GM12878 (cell line): ENCODE measurements at regions not wholly inside any gene's neighbourhood (a gene's known extent, or its start where the extent isn't known, plus 50 kb on each side); places are given as distances from the start of the nearest gene placed in this dataset.

Experiments
- BCLAF1 ChIP-seq: fragments of 450-650 bp; IDR thresholded peaks from 2 replicates; pipeline ENCODE4 v1.6.1; 2017; ENCODE audit warnings: antibody characterized with exemption, mild to moderate bottlenecking, moderate library complexity
- CBX5 ChIP-seq: sonication (generic); IDR thresholded peaks from 2 replicates; pipeline ENCODE4 v1.6.1; 2016; ENCODE audit warnings: low read depth, moderate library complexity, mild to moderate bottlenecking, inconsistent platforms
- EGR1 ChIP-seq, 2 experiments: IDR thresholded peaks; 1 replicate in 1 of 2; 2 replicates in 1 of 2; pipeline ENCODE4 v1.6.1; 2011 to 2012; ENCODE audit warnings: low read depth in 2 of 2, low read length in 2 of 2, borderline replicate concordance in 1 of 2, mild to moderate bottlenecking in 1 of 2, moderate library complexity in 1 of 2
- HCFC1 ChIP-seq: fragments of 150-350 bp; IDR thresholded peaks from 2 replicates; pipeline ENCODE4 v1.6.1; 2014; ENCODE audit warnings: low read length
- HSF1 ChIP-seq: fragments of 150-350 bp; IDR thresholded peaks from 2 replicates; pipeline ENCODE4 v1.6.1; 2014; ENCODE audit warnings: mild to moderate bottlenecking, low read depth, low read length
- JUND ChIP-seq: IDR thresholded peaks from 2 replicates; pipeline ENCODE4 v1.6.1; 2012; ENCODE audit warnings: low read depth, mild to moderate bottlenecking, low read length, improper control_type of control experiment, moderate library complexity
- KAT2A ChIP-seq: conservative IDR thresholded peaks from 2 replicates; pipeline ENCODE4 v1.6.1; 2011; ENCODE audit warnings: low read depth, low read length; ENCODE audit not compliant: control insufficient read depth
- NKRF ChIP-seq: fragments of 450-650 bp; conservative IDR thresholded peaks from 2 replicates; pipeline ENCODE4 v1.6.1; 2017; ENCODE audit warnings: mild to moderate bottlenecking, moderate library complexity
- PBX3 ChIP-seq: IDR thresholded peaks from 2 replicates; pipeline ENCODE4 v1.6.1; 2011; ENCODE audit warnings: mild to moderate bottlenecking, low read depth, low read length, moderate library complexity; ENCODE audit not compliant: insufficient replicate concordance
- RCOR1 ChIP-seq: conservative IDR thresholded peaks from 2 replicates; pipeline ENCODE4 v1.6.1; 2012; ENCODE audit warnings: low read depth, low read length, improper control_type of control experiment
- SMAD5 ChIP-seq: IDR thresholded peaks from 2 replicates; pipeline ENCODE4 v1.6.1; 2016; ENCODE audit warnings: antibody characterized with exemption, low read depth
- TCF12 ChIP-seq: IDR thresholded peaks from 2 replicates; pipeline ENCODE4 v1.6.1; 2011; ENCODE audit warnings: low read depth, mild to moderate bottlenecking, low read length
- ZNF274 ChIP-seq: IDR thresholded peaks from one replicate; pipeline ENCODE4 v1.8.0; 2011; ENCODE audit not compliant: insufficient read length, insufficient read depth
- ZNF622 ChIP-seq: fragments of 450-650 bp; IDR thresholded peaks from 2 replicates; pipeline ENCODE4 v1.6.1; 2017; ENCODE audit warnings: mild to moderate bottlenecking, inconsistent platforms
- TF ChIP-seq, protein P1 (sequence below): fragments of 450-650 bp; formaldehyde crosslinking; IDR thresholded peaks from 2 replicates; pipeline ENCODE4 v1.4.0; 2020; ENCODE audit warnings: mild to moderate bottlenecking, moderate library complexity
- TF ChIP-seq, protein P2 (sequence below), 3 experiments: IDR thresholded peaks in 2 of 3; conservative IDR thresholded peaks in 1 of 3; 2 replicates each; pipeline ENCODE4 v1.5.1; 2011; ENCODE audit warnings: low read depth in 3 of 3, low read length in 3 of 3, mild to moderate bottlenecking in 3 of 3, control low read depth in 2 of 3, moderate library complexity in 2 of 3, inconsistent platforms in 1 of 3, mixed read lengths in 1 of 3; ENCODE audit not compliant: control insufficient read depth in 2 of 3, insufficient read depth in 1 of 3; ENCODE audit errors: extremely low read depth in 1 of 3

GRCh38 chr6:137978252-137978896 lies 111.3 kb downstream of the TNFAIP3 start (continued):
- TF ChIP-seq, protein P1, sequence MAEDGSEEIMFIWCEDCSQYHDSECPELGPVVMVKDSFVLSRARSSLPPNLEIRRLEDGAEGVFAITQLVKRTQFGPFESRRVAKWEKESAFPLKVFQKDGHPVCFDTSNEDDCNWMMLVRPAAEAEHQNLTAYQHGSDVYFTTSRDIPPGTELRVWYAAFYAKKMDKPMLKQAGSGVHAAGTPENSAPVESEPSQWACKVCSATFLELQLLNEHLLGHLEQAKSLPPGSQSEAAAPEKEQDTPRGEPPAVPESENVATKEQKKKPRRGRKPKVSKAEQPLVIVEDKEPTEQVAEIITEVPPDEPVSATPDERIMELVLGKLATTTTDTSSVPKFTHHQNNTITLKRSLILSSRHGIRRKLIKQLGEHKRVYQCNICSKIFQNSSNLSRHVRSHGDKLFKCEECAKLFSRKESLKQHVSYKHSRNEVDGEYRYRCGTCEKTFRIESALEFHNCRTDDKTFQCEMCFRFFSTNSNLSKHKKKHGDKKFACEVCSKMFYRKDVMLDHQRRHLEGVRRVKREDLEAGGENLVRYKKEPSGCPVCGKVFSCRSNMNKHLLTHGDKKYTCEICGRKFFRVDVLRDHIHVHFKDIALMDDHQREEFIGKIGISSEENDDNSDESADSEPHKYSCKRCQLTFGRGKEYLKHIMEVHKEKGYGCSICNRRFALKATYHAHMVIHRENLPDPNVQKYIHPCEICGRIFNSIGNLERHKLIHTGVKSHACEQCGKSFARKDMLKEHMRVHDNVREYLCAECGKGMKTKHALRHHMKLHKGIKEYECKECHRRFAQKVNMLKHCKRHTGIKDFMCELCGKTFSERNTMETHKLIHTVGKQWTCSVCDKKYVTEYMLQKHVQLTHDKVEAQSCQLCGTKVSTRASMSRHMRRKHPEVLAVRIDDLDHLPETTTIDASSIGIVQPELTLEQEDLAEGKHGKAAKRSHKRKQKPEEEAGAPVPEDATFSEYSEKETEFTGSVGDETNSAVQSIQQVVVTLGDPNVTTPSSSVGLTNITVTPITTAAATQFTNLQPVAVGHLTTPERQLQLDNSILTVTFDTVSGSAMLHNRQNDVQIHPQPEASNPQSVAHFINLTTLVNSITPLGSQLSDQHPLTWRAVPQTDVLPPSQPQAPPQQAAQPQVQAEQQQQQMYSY (CRISPR knock-in tag), result no peak
- TF ChIP-seq, protein P2, sequence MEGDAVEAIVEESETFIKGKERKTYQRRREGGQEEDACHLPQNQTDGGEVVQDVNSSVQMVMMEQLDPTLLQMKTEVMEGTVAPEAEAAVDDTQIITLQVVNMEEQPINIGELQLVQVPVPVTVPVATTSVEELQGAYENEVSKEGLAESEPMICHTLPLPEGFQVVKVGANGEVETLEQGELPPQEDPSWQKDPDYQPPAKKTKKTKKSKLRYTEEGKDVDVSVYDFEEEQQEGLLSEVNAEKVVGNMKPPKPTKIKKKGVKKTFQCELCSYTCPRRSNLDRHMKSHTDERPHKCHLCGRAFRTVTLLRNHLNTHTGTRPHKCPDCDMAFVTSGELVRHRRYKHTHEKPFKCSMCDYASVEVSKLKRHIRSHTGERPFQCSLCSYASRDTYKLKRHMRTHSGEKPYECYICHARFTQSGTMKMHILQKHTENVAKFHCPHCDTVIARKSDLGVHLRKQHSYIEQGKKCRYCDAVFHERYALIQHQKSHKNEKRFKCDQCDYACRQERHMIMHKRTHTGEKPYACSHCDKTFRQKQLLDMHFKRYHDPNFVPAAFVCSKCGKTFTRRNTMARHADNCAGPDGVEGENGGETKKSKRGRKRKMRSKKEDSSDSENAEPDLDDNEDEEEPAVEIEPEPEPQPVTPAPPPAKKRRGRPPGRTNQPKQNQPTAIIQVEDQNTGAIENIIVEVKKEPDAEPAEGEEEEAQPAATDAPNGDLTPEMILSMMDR (IDR thresholded peaks at IDR 0.05 in 2 of 3, conservative IDR thresholded peaks at IDR 0.05 in 1 of 3; ENCODE audit: control insufficient read depth in 2 of 3, extremely low read depth in 1 of 3, insufficient read depth in 1 of 3, low read depth in 3 of 3, low read length in 3 of 3), result no peak
- TF ChIP-seq BCLAF1, result no peak
- TF ChIP-seq KAT2A, result no peak
- TF ChIP-seq CBX5, result no peak
- TF ChIP-seq PBX3, result no peak
- TF ChIP-seq HCFC1, result no peak
- no peak for TF ChIP-seq JUND
- TF ChIP-seq EGR1 (IDR thresholded peaks at IDR 0.05; ENCODE audit: borderline replicate concordance in 1 of 2, low read depth in 2 of 2, low read length in 2 of 2), result no peak
- no peak for TF ChIP-seq ZNF274
- TF ChIP-seq SMAD5, result no peak
- no peak for TF ChIP-seq NKRF
- TF ChIP-seq ZNF622, result no peak
- TF ChIP-seq TCF12, result peak; percentile 67; the same call in 1 of the 2 replicates
- TF ChIP-seq RCOR1, result no peak
- TF ChIP-seq HSF1, result no peak
